Stomach smooth muscle (tissue), 2 donors: ENCODE measurements at regions not wholly inside any gene's neighbourhood (a gene's known extent, or its start where the extent isn't known, plus 50 kb on each side); places are given as distances from the start of the nearest gene placed in this dataset.

Experiments used
- H3K27ac ChIP-seq: one replicate; pipeline ENCODE4 v1.7.0; 2013; ENCODE audit warnings: mild to moderate bottlenecking, low read length, inconsistent platforms
- H3K27me3 ChIP-seq, 2 donors: one replicate each; pipeline ENCODE4 v1.7.0; 2013; ENCODE audit warnings: low read length in 2 of 2; ENCODE audit not compliant: insufficient read depth in 2 of 2, control insufficient read depth in 1 of 2
- H3K36me3 ChIP-seq, 2 donors: one replicate each; pipeline ENCODE4 v1.7.0; 2013; ENCODE audit warnings: low read length in 2 of 2; ENCODE audit not compliant: control insufficient read depth in 2 of 2, insufficient read depth in 2 of 2
- H3K4me1 ChIP-seq: one replicate; pipeline ENCODE4 v1.7.0; 2013; ENCODE audit warnings: low read length; ENCODE audit not compliant: control insufficient read depth, insufficient read depth
- H3K4me3 ChIP-seq, 2 donors: one replicate each; pipeline ENCODE4 v1.7.0; 2013; ENCODE audit warnings: low read length in 2 of 2
- H3K9ac ChIP-seq, 2 donors: one replicate each; pipeline ENCODE4 v1.7.0; 2013; ENCODE audit warnings: low read length in 2 of 2, mild to moderate bottlenecking in 1 of 2
- H3K9me3 ChIP-seq, 2 donors: one replicate each; pipeline ENCODE4 v1.7.0; 2013; ENCODE audit warnings: low read length in 2 of 2; ENCODE audit not compliant: control insufficient read depth in 2 of 2
- donor health status: healthy.
- donor health status: Pancreatic carcinoma.

GRCh38 chr19:28492621-28493020 lies 720.3 kb downstream of the UQCRFS1 start:
- no peaks in the 10 kb centered on the region for H3K9me3 ChIP-seq
- H3K9ac ChIP-seq, result no peak overlapping the region
- H3K36me3 ChIP-seq, result no peaks in the 10 kb centered on the region
- H3K27me3 ChIP-seq, result peaks cover 0 to 2% of the 10 kb centered on the region in 2 donors
- H3K4me3 ChIP-seq, result no peak overlapping the region
- H3K27ac ChIP-seq, result no peak overlapping the region
- H3K4me1 ChIP-seq, result no peaks in the 10 kb centered on the region

- no peak overlapping the region for H3K4me3 ChIP-seq
- no peak overlapping the region for H3K27ac ChIP-seq
- H3K4me1 ChIP-seq, result no peaks in the 10 kb centered on the region
- no peaks in the 10 kb centered on the region for H3K9me3 ChIP-seq
- no peak overlapping the region for H3K9ac ChIP-seq
- no peaks in the 10 kb centered on the region for H3K36me3 ChIP-seq
- H3K27me3 ChIP-seq, result peaks cover 0 to 2% of the 10 kb centered on the region in 2 donors
Measured at GRCh38 chr19:28492201-28492600, 720.8 kb downstream of the UQCRFS1 start.

- H3K4me3 ChIP-seq, result no peak overlapping the region
Measured at GRCh38 chr19:28489776-28490175, 723.2 kb downstream of the UQCRFS1 start.

GRCh38 chr19:28489126-28489660 lies 723.8 kb downstream of the UQCRFS1 start:
- H3K9me3 ChIP-seq, result no peaks in the 10 kb centered on the region
- no peaks in the 10 kb centered on the region for H3K36me3 ChIP-seq
- H3K27me3 ChIP-seq, result peaks cover 0 to 2% of the 10 kb centered on the region in 2 donors
- H3K4me3 ChIP-seq, result no peak overlapping the region
- H3K27ac ChIP-seq, result no peak overlapping the region
- no peak overlapping the region for H3K9ac ChIP-seq
- no peaks in the 10 kb centered on the region for H3K4me1 ChIP-seq

More at GRCh38 chr19:28489776-28490175, 723.2 kb downstream of the UQCRFS1 start:
- no peaks in the 10 kb centered on the region for H3K9me3 ChIP-seq
- peaks cover 0 to 2% of the 10 kb centered on the region in 2 donors for H3K27me3 ChIP-seq
- no peaks in the 10 kb centered on the region for H3K4me1 ChIP-seq
- no peak overlapping the region for H3K9ac ChIP-seq
- H3K27ac ChIP-seq, result no peak overlapping the region
- H3K36me3 ChIP-seq, result no peaks in the 10 kb centered on the region

GRCh38 chr19:28487999-28488398 lies 725.0 kb downstream of the UQCRFS1 start:
- Histone ChIP-seq H3K27me3 (peaks cover 0 to 2% of the 10 kb centered on the region in 2 donors), H3K27ac (no peak overlapping the region), H3K9ac (no peak overlapping the region), H3K9me3 (no peaks in the 10 kb centered on the region), H3K36me3 (no peaks in the 10 kb centered on the region), H3K4me1 (no peaks in the 10 kb centered on the region), H3K4me3 (no peak overlapping the region)

- Histone ChIP-seq H3K36me3 (no peaks in the 10 kb centered on the region), H3K27ac (no peak overlapping the region), H3K9me3 (no peaks in the 10 kb centered on the region), H3K4me3 (no peak overlapping the region), H3K27me3 (peaks cover 0 to 2% of the 10 kb centered on the region in 2 donors), H3K4me1 (no peaks in the 10 kb centered on the region), H3K9ac (no peak overlapping the region)
Measured at GRCh38 chr19:28486926-28487325, 726.0 kb downstream of the UQCRFS1 start.

GRCh38 chr19:28486473-28486872 lies 726.5 kb downstream of the UQCRFS1 start:
- Histone ChIP-seq H3K4me1 (no peaks in the 10 kb centered on the region), H3K27ac (no peak overlapping the region), H3K36me3 (no peaks in the 10 kb centered on the region), H3K27me3 (peaks cover 0 to 2% of the 10 kb centered on the region in 2 donors), H3K9ac (no peak overlapping the region), H3K4me3 (no peak overlapping the region), H3K9me3 (no peaks in the 10 kb centered on the region)

- Histone ChIP-seq H3K9ac (no peak overlapping the region), H3K4me1 (no peaks in the 10 kb centered on the region), H3K27me3 (peaks cover 0 to under 1% of the 10 kb centered on the region in 2 donors), H3K9me3 (no peaks in the 10 kb centered on the region), H3K36me3 (no peaks in the 10 kb centered on the region), H3K4me3 (no peak overlapping the region), H3K27ac (no peak overlapping the region)
Measured at GRCh38 chr19:28485292-28485691, 727.7 kb downstream of the UQCRFS1 start.

GRCh38 chr19:28483197-28483596 lies 729.8 kb downstream of the UQCRFS1 start:
- Histone ChIP-seq H3K4me1 (no peaks in the 10 kb centered on the region), H3K27ac (no peak overlapping the region), H3K27me3 (no peaks in the 10 kb centered on the region), H3K9me3 (no peaks in the 10 kb centered on the region), H3K9ac (no peak overlapping the region), H3K4me3 (no peak overlapping the region), H3K36me3 (no peaks in the 10 kb centered on the region)

- Histone ChIP-seq H3K27me3 (no peaks in the 10 kb centered on the region), H3K36me3 (no peaks in the 10 kb centered on the region), H3K4me1 (no peaks in the 10 kb centered on the region), H3K27ac (no peak overlapping the region), H3K9me3 (no peaks in the 10 kb centered on the region), H3K4me3 (no peak overlapping the region), H3K9ac (no peak overlapping the region)
Measured at GRCh38 chr19:28482221-28482620, 730.7 kb downstream of the UQCRFS1 start.

- Histone ChIP-seq H3K4me1 (no peaks in the 10 kb centered on the region), H3K9me3 (no peaks in the 10 kb centered on the region), H3K27ac (no peak overlapping the region), H3K9ac (no peak overlapping the region), H3K27me3 (no peaks in the 10 kb centered on the region), H3K36me3 (no peaks in the 10 kb centered on the region), H3K4me3 (no peak overlapping the region)
Measured at GRCh38 chr19:28481674-28482073, 731.3 kb downstream of the UQCRFS1 start.
